MM.1S (cell line): ENCODE measurements at regions not wholly inside any gene's neighbourhood (a gene's known extent, or its start where the extent isn't known, plus 50 kb on each side); places are given as distances from the start of the nearest gene placed in this dataset.

Experiments
- DNase-seq: peaks from one replicate; pipeline ENCODE4 v3.0.0-alpha.2; 2015
- H2AFZ ChIP-seq: fragments of 300-600 bp; sonication (generic); 2 replicates; pipeline ENCODE4 v1.6.0; 2016; ENCODE audit warnings: antibody characterized with exemption, low read length
- H3F3A ChIP-seq: fragments of 300-600 bp; sonication (generic); 2 replicates; pipeline ENCODE4 v1.6.1; 2016; ENCODE audit warnings: mild to moderate bottlenecking, antibody characterized with exemption, low read length, moderate library complexity, mixed read lengths; ENCODE audit not compliant: insufficient read depth
- H3K27ac ChIP-seq: fragments of 300-600 bp; sonication (generic); 2 replicates; pipeline ENCODE4 v1.5.1; 2016; ENCODE audit warnings: mild to moderate bottlenecking, low read length
- H3K27me3 ChIP-seq: fragments of 300-600 bp; sonication (generic); replicated peaks from 2 replicates; pipeline ENCODE4 v1.6.0; 2016; ENCODE audit warnings: low read length; ENCODE audit not compliant: insufficient read depth
- H3K36me3 ChIP-seq: fragments of 300-600 bp; sonication (generic); replicated peaks from 2 replicates; pipeline ENCODE4 v1.6.1; 2016; ENCODE audit warnings: mild to moderate bottlenecking, low read length, mixed read lengths; ENCODE audit not compliant: insufficient read depth
- H3K4me1 ChIP-seq: fragments of 300-600 bp; sonication (generic); 2 replicates; pipeline ENCODE4 v1.6.1; 2016; ENCODE audit warnings: low read length, mixed read lengths
- H3K4me2 ChIP-seq: fragments of 300-600 bp; sonication (generic); 2 replicates; pipeline ENCODE4 v1.6.0; 2016; ENCODE audit warnings: low read depth, low read length
- H3K4me3 ChIP-seq: fragments of 300-600 bp; sonication (generic); 2 replicates; pipeline ENCODE4 v1.5.1; 2016; ENCODE audit warnings: low read length, mixed read lengths
- H3K79me2 ChIP-seq: fragments of 300-600 bp; sonication (generic); 2 replicates; pipeline ENCODE4 v1.6.1; 2016; ENCODE audit warnings: mixed run types, low read length, mixed read lengths
- H3K9ac ChIP-seq: fragments of 300-600 bp; sonication (generic); 2 replicates; pipeline ENCODE4 v1.6.1; 2016; ENCODE audit warnings: low read length, mixed read lengths
- H3K9me2 ChIP-seq: fragments of 300-600 bp; sonication (generic); replicated peaks from 2 replicates; pipeline ENCODE4 v1.6.1; 2016; ENCODE audit warnings: mild to moderate bottlenecking, low read length, mixed read lengths; ENCODE audit not compliant: insufficient read depth
- H3K9me3 ChIP-seq: fragments of 300-600 bp; sonication (generic); replicated peaks from 2 replicates; pipeline ENCODE4 v1.6.1; 2016; ENCODE audit warnings: mild to moderate bottlenecking, low read length, mixed read lengths; ENCODE audit not compliant: insufficient read depth
- H4K20me1 ChIP-seq: fragments of 300-600 bp; sonication (generic); 2 replicates; pipeline ENCODE4 v1.6.1; 2016; ENCODE audit warnings: mild to moderate bottlenecking, low read length, moderate library complexity, mixed read lengths; ENCODE audit not compliant: insufficient read depth
- EZH2 ChIP-seq: fragments of 300-600 bp; sonication (generic); optimal IDR thresholded peaks from 2 replicates; pipeline ENCODE3; 2017; ENCODE audit warnings: low read depth, mild to moderate bottlenecking, antibody characterized with exemption, low read length, mixed read lengths
- EZH2phosphoT487 ChIP-seq: fragments of 300-600 bp; sonication (generic); IDR thresholded peaks from 2 replicates; pipeline ENCODE4 v1.6.1; 2018; ENCODE audit warnings: antibody characterized with exemption, low read length
- TF ChIP-seq, protein P1 (sequence below): fragments of 300-600 bp; sonication (generic); IDR thresholded peaks from 2 replicates; pipeline ENCODE4 v1.5.1; 2016; ENCODE audit warnings: antibody characterized with exemption, low read length, mixed read lengths

DNA sequence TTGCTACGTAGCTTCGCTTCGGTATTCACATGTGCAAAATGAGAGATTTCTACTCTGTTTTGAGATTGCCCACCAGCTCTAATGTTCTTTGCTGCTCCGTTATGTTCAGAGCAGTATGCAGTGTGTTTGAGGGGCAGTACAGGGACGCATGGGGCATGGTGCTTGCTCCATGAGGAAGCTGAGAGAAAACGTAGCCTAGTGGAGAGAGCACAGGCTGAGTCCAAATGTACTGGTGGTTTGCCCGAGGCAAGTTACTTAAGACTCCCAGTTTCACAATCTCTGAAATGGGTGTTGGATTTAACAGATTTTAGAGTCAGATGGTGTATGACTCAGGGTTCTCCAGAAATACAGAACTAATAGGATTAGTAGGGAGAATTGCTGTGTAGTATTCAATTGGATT lies 310.5 kb downstream of the ETNK1 start:
- H3K4me2 ChIP-seq = no peak overlapping the region
- no peaks in the 10 kb centered on the region for H3K4me1 ChIP-seq
- H3K9me3 ChIP-seq = no peaks in the 10 kb centered on the region
- H4K20me1 ChIP-seq = no peaks in the 10 kb centered on the region
- no peak overlapping the region for H3K9ac ChIP-seq
- no peaks in the 10 kb centered on the region for H3K36me3 ChIP-seq
- no peaks in the 10 kb centered on the region for H3K27me3 ChIP-seq
- TF ChIP-seq EZH2phosphoT487 (no peak), EZH2 (no peak)
- TF ChIP-seq, protein P1, sequence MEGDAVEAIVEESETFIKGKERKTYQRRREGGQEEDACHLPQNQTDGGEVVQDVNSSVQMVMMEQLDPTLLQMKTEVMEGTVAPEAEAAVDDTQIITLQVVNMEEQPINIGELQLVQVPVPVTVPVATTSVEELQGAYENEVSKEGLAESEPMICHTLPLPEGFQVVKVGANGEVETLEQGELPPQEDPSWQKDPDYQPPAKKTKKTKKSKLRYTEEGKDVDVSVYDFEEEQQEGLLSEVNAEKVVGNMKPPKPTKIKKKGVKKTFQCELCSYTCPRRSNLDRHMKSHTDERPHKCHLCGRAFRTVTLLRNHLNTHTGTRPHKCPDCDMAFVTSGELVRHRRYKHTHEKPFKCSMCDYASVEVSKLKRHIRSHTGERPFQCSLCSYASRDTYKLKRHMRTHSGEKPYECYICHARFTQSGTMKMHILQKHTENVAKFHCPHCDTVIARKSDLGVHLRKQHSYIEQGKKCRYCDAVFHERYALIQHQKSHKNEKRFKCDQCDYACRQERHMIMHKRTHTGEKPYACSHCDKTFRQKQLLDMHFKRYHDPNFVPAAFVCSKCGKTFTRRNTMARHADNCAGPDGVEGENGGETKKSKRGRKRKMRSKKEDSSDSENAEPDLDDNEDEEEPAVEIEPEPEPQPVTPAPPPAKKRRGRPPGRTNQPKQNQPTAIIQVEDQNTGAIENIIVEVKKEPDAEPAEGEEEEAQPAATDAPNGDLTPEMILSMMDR = no peak
- H3K79me2 ChIP-seq = no peaks in the 10 kb centered on the region
- H3F3A ChIP-seq = no peaks in the 10 kb centered on the region
- no peak for DNase-seq
- no peaks in the 10 kb centered on the region for H3K9me2 ChIP-seq
- H3K4me3 ChIP-seq = no peak overlapping the region
- no peak overlapping the region for H2AFZ ChIP-seq
- H3K27ac ChIP-seq = no peak overlapping the region

GRCh38 chr12:22938323-22938722 lies 313.4 kb downstream of the ETNK1 start:
- no peaks in the 10 kb centered on the region for H3K9me2 ChIP-seq
- no peak overlapping the region for H2AFZ ChIP-seq
- no peak overlapping the region for H3K9ac ChIP-seq
- H4K20me1 ChIP-seq = no peaks in the 10 kb centered on the region
- no peaks in the 10 kb centered on the region for H3K27me3 ChIP-seq
- TF ChIP-seq EZH2 (no peak), EZH2phosphoT487 (no peak)
- TF ChIP-seq, protein P1 = no peak
- no peaks in the 10 kb centered on the region for H3K4me1 ChIP-seq
- DNase-seq = peak; percentile 16
- H3K79me2 ChIP-seq = no peaks in the 10 kb centered on the region
- H3K4me3 ChIP-seq = no peak overlapping the region
- H3K9me3 ChIP-seq = no peaks in the 10 kb centered on the region
- H3K36me3 ChIP-seq = no peaks in the 10 kb centered on the region
- no peak overlapping the region for H3K4me2 ChIP-seq
- H3K27ac ChIP-seq = no peak overlapping the region
- no peaks in the 10 kb centered on the region for H3F3A ChIP-seq

- H3K27ac ChIP-seq = no peak overlapping the region
- no peaks in the 10 kb centered on the region for H3K79me2 ChIP-seq
- no peaks in the 10 kb centered on the region for H3K4me1 ChIP-seq
- TF ChIP-seq EZH2phosphoT487 (no peak), EZH2 (no peak)
- TF ChIP-seq, protein P1 = no peak
- no peak overlapping the region for H3K4me2 ChIP-seq
- H3F3A ChIP-seq = no peaks in the 10 kb centered on the region
- no peaks in the 10 kb centered on the region for H3K36me3 ChIP-seq
- DNase-seq = no peak
- H3K4me3 ChIP-seq = no peak overlapping the region
- H3K9ac ChIP-seq = no peak overlapping the region
- H3K9me3 ChIP-seq = no peaks in the 10 kb centered on the region
- no peak overlapping the region for H2AFZ ChIP-seq
- H4K20me1 ChIP-seq = no peaks in the 10 kb centered on the region
- H3K9me2 ChIP-seq = no peaks in the 10 kb centered on the region
- no peaks in the 10 kb centered on the region for H3K27me3 ChIP-seq
Observed at GRCh38 chr12:22951206-22951605, 326.2 kb downstream of the ETNK1 start.

DNA sequence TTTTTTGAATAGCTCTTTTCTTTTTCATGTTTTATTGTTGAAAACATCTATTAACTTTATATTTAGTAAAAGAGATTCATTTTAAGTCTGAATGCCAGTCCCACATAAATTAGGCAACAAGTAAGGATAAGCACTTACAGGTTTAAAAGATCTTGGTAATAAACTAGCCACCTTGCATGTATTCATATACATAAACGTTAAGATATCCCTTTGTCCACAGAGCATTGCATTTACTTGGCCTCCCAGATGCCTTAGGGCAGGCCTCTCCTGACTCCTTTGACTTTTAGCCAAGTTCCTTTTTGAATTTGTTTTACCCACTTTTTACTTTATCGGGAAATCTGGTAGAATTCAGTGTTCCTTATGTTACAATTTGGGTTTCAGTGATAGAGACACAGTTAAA lies 331.7 kb downstream of the ETNK1 start:
- H3K79me2 ChIP-seq = no peaks in the 10 kb centered on the region

More for the DNA sequence above, 331.7 kb downstream of the ETNK1 start:
- no peak overlapping the region for H2AFZ ChIP-seq
- no peak overlapping the region for H3K4me3 ChIP-seq
- H3F3A ChIP-seq = no peaks in the 10 kb centered on the region
- no peak overlapping the region for H3K27ac ChIP-seq
- H3K9me2 ChIP-seq = no peaks in the 10 kb centered on the region
- H3K36me3 ChIP-seq = no peaks in the 10 kb centered on the region
- no peak for TF ChIP-seq EZH2phosphoT487
- TF ChIP-seq, protein P1 = no peak
- H3K9ac ChIP-seq = no peak overlapping the region
- no peaks in the 10 kb centered on the region for H3K27me3 ChIP-seq
- H3K4me2 ChIP-seq = no peak overlapping the region
- DNase-seq = no peak
- no peaks in the 10 kb centered on the region for H3K4me1 ChIP-seq
- no peaks in the 10 kb centered on the region for H3K9me3 ChIP-seq
- no peaks in the 10 kb centered on the region for H4K20me1 ChIP-seq
